Peyer's patch (tissue), 4 donors: ENCODE measurements at regions not wholly inside any gene's neighbourhood (a gene's known extent, or its start where the extent isn't known, plus 50 kb on each side); places are given as distances from the start of the nearest gene placed in this dataset.

Experiments
- DNase-seq, 3 donors: peaks; one replicate each; pipeline ENCODE4 v3.0.0-alpha.2; 2017 to 2019
- H3K27ac ChIP-seq, 4 donors: fragments of 200-600 bp; sonication (generic); one replicate each; pipeline ENCODE4 v1.5.1; 2016 to 2019
- H3K27me3 ChIP-seq, 2 donors: fragments of 200-600 bp; sonication (generic); one replicate each; pipeline ENCODE4 v1.5.1; 2019
- H3K36me3 ChIP-seq, 3 donors: fragments of 200-600 bp; sonication (generic); one replicate each; pipeline ENCODE4 v1.5.1; 2016 to 2019
- H3K4me1 ChIP-seq, 4 donors: fragments of 200-600 bp; sonication (generic); one replicate each; pipeline ENCODE4 v1.5.1; 2016 to 2019
- H3K4me3 ChIP-seq, 4 donors: fragments of 200-600 bp; sonication (generic); 1 replicate in 3 of 4; 2 replicates in 1 of 4; pipeline ENCODE4 v1.5.1; 2016 to 2019; ENCODE audit warnings: mild to moderate bottlenecking in 1 of 4
- H3K9me3 ChIP-seq, 4 donors: fragments of 200-600 bp; sonication (generic); one replicate each; pipeline ENCODE4 v1.5.1; 2016 to 2019; ENCODE audit warnings: mild to moderate bottlenecking in 1 of 4
- CTCF ChIP-seq, 6 experiments: fragments of 450-650 bp in 4 of 6; fragments of 200-600 bp in 2 of 6; sonication (generic) in 1 of 6; IDR thresholded peaks; one replicate each; pipeline ENCODE4 v1.5.1; 2017 to 2019; ENCODE audit warnings: antibody characterized with exemption in 6 of 6, mild to moderate bottlenecking in 3 of 6, moderate library complexity in 1 of 6
- POLR2A ChIP-seq, 2 donors: fragments of 450-650 bp; IDR thresholded peaks; one replicate each; pipeline ENCODE4 v1.5.1; 2017; ENCODE audit warnings: antibody characterized with exemption in 2 of 2, mild to moderate bottlenecking in 2 of 2, moderate library complexity in 2 of 2

- no peaks in the 10 kb centered on the region for H3K27me3 ChIP-seq
- no peaks in the 10 kb centered on the region for H3K4me1 ChIP-seq
- no peak for DNase-seq
- no peaks in the 10 kb centered on the region for H3K36me3 ChIP-seq
- no peak overlapping the region for H3K4me3 ChIP-seq
- H3K27ac ChIP-seq: no peak overlapping the region
- H3K9me3 ChIP-seq: no peaks in the 10 kb centered on the region
- TF ChIP-seq POLR2A (IDR thresholded peaks at IDR 0.05): no peak
- TF ChIP-seq CTCF (IDR thresholded peaks at IDR 0.05): no peak
These were observed 302.7 kb upstream of the KCNMB2 start for GRCh38 chr3:178233371-178234071.

- H3K27me3 ChIP-seq: no peaks in the 10 kb centered on the region
- DNase-seq: no peak
- no peaks in the 10 kb centered on the region for H3K9me3 ChIP-seq
- TF ChIP-seq POLR2A (IDR thresholded peaks at IDR 0.05) (no peak), CTCF (IDR thresholded peaks at IDR 0.05) (no peak)
- H3K27ac ChIP-seq: no peak overlapping the region
- no peaks in the 10 kb centered on the region for H3K36me3 ChIP-seq
- no peak overlapping the region for H3K4me3 ChIP-seq
- H3K4me1 ChIP-seq: no peaks in the 10 kb centered on the region
These were observed 299.5 kb upstream of the KCNMB2 start for GRCh38 chr3:178236555-178237277.

GRCh38 chr3:178238179-178238578 is 298.1 kb upstream of the KCNMB2 start:
- H3K27ac ChIP-seq: no peak overlapping the region
- no peaks in the 10 kb centered on the region for H3K27me3 ChIP-seq
- H3K4me1 ChIP-seq: no peaks in the 10 kb centered on the region
- no peak for DNase-seq
- no peak overlapping the region for H3K4me3 ChIP-seq
- no peaks in the 10 kb centered on the region for H3K9me3 ChIP-seq
- TF ChIP-seq CTCF (IDR thresholded peaks at IDR 0.05) (no peak), POLR2A (IDR thresholded peaks at IDR 0.05) (no peak)
- no peaks in the 10 kb centered on the region for H3K36me3 ChIP-seq

- no peaks in the 10 kb centered on the region for H3K36me3 ChIP-seq
- H3K4me3 ChIP-seq: no peak overlapping the region
- no peaks in the 10 kb centered on the region for H3K27me3 ChIP-seq
- no peaks in the 10 kb centered on the region for H3K4me1 ChIP-seq
- H3K27ac ChIP-seq: no peak overlapping the region
- no peak for DNase-seq
- no peak for TF ChIP-seq CTCF (IDR thresholded peaks at IDR 0.05)
- TF ChIP-seq POLR2A (IDR thresholded peaks at IDR 0.05): no peak
- H3K9me3 ChIP-seq: no peaks in the 10 kb centered on the region
These were observed 291.2 kb upstream of the KCNMB2 start for GRCh38 chr3:178244733-178245709.

GRCh38 chr3:178246004-178246403 is 290.2 kb upstream of the KCNMB2 start:
- Histone ChIP-seq H3K4me1 (no peaks in the 10 kb centered on the region), H3K27ac (no peak overlapping the region), H3K36me3 (no peaks in the 10 kb centered on the region), H3K9me3 (no peaks in the 10 kb centered on the region), H3K4me3 (no peak overlapping the region), H3K27me3 (no peaks in the 10 kb centered on the region)
- TF ChIP-seq CTCF (IDR thresholded peaks at IDR 0.05): no peak
- no peak for TF ChIP-seq POLR2A (IDR thresholded peaks at IDR 0.05)
- no peak for DNase-seq
